ENCODE measurements at regions not wholly inside any gene's neighbourhood (a gene's known extent, or its start where the extent isn't known, plus 50 kb on each side); places are given as distances from the start of the nearest gene placed in this dataset.

DNA sequence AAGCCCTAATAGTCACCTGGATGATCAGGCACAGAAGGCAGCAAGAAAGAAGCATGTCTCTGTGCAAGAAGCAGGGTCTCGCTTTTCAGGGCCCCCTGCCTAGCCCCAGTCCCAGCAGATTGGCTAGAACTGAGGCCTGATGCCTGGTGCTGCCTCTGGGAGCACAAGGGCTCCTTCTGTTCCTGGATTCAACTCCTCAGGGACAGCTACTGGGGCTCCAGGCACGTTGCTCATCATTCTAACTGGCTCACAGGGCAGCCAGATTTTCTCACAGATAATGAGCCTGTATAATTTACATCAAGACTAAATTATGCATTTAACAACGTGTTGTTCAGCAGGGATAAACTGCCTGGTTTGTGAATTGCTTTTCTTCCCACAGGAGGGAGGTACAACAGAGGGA is 106.5 kb upstream of the PLXNC1 start:
- no peaks in the 10 kb centered on the region for H3K27me3 Mint-ChIP-seq
- H3K27ac Mint-ChIP-seq, result no peak overlapping the region
- no peak for DNase-seq (ENCODE audit: low spot score, unreplicated experiment)
- H3K4me3 Mint-ChIP-seq (ENCODE audit: low read depth), result no peak overlapping the region
- peaks cover 4% of the 10 kb centered on the region for H3K9me3 Mint-ChIP-seq (ENCODE audit: low read depth)
- H3K36me3 Mint-ChIP-seq (ENCODE audit: insufficient read depth), result no peaks in the 10 kb centered on the region
- peaks cover 2% of the 10 kb centered on the region for H3K4me1 Mint-ChIP-seq (ENCODE audit: low read depth)
- TF ChIP-seq, protein P1, sequence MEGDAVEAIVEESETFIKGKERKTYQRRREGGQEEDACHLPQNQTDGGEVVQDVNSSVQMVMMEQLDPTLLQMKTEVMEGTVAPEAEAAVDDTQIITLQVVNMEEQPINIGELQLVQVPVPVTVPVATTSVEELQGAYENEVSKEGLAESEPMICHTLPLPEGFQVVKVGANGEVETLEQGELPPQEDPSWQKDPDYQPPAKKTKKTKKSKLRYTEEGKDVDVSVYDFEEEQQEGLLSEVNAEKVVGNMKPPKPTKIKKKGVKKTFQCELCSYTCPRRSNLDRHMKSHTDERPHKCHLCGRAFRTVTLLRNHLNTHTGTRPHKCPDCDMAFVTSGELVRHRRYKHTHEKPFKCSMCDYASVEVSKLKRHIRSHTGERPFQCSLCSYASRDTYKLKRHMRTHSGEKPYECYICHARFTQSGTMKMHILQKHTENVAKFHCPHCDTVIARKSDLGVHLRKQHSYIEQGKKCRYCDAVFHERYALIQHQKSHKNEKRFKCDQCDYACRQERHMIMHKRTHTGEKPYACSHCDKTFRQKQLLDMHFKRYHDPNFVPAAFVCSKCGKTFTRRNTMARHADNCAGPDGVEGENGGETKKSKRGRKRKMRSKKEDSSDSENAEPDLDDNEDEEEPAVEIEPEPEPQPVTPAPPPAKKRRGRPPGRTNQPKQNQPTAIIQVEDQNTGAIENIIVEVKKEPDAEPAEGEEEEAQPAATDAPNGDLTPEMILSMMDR (IDR thresholded peaks at IDR 0.05; ENCODE audit: unreplicated experiment), result no peak

DNA sequence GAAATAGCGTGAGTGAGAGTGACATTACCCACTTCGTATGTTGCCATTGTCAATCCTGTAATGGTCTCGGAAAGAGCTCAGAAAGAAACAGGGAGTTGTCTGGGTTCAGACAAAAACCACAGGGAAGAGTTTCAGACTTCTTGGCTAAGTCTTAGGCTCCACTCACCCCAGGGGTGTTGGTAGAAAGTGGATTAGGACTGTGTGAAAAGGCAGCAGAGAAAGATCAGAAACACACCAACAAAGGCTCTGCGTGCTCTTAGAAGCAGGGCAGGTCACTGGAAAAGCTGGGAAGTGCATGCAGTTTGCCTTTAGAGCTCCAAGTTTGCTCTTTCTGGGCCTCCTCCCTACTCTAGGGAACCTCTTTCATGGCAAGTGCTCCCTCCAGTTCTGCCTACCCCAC is 106.1 kb upstream of the PLXNC1 start:
- H3K9me3 Mint-ChIP-seq (ENCODE audit: low read depth), result peaks cover 4% of the 10 kb centered on the region
- H3K4me3 Mint-ChIP-seq (ENCODE audit: low read depth), result no peak overlapping the region
- no peaks in the 10 kb centered on the region for H3K36me3 Mint-ChIP-seq (ENCODE audit: insufficient read depth)
- no peak overlapping the region for H3K27ac Mint-ChIP-seq
- H3K27me3 Mint-ChIP-seq, result no peaks in the 10 kb centered on the region
- peaks cover 2% of the 10 kb centered on the region for H3K4me1 Mint-ChIP-seq (ENCODE audit: low read depth)
- TF ChIP-seq, protein P1 (IDR thresholded peaks at IDR 0.05; ENCODE audit: unreplicated experiment), result no peak
- no peak for DNase-seq (ENCODE audit: low spot score, unreplicated experiment)

DNA sequence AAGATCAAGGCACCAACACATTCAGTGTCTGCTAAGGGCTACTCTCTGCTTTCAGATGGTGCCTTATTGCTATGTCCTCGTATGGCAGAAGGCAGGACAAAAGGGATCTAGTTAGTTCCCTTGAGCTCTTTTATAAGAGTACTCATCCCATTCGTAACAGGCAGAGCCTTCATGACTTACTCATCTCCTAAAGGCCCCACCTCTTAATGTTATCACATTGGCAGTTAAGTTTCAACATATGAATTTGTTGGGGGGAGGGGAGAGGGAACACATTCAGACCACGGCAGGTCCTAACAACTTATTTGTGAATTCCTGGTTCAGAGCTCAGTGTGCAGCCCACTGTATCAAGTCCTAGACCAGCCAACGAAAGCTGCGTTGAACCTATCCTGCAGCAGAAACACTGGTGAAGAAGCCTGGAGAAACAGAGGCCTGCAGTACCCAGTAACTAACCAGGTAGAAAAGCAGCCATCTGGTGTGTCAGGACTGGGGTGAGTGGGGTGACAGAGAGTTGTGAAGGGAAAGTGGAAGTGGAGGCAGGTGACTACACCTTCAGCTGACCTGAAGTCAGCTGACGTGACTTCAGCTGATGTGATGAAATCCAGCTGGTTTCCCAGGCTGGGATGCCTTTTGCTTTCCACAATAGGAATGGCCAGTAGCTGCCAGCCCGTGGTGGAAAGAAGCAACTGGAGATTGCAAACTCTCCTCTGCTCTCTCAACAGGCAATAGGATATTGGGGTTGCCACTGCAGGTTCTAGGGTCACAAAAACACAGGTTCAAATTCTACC is 101.6 kb upstream of the PLXNC1 start:
- TF ChIP-seq, protein P1 (IDR thresholded peaks at IDR 0.05; ENCODE audit: unreplicated experiment), result no peak
- Mint-ChIP-seq H3K27me3 (peaks cover 11% of the 10 kb centered on the region), H3K27ac (no peak overlapping the region), H3K4me1 (ENCODE audit: low read depth) (peaks cover 1% of the 10 kb centered on the region), H3K9me3 (ENCODE audit: low read depth) (peaks cover 4% of the 10 kb centered on the region), H3K4me3 (ENCODE audit: low read depth) (no peak overlapping the region), H3K36me3 (ENCODE audit: insufficient read depth) (no peaks in the 10 kb centered on the region)
- no peak for DNase-seq (ENCODE audit: low spot score, unreplicated experiment)

DNA sequence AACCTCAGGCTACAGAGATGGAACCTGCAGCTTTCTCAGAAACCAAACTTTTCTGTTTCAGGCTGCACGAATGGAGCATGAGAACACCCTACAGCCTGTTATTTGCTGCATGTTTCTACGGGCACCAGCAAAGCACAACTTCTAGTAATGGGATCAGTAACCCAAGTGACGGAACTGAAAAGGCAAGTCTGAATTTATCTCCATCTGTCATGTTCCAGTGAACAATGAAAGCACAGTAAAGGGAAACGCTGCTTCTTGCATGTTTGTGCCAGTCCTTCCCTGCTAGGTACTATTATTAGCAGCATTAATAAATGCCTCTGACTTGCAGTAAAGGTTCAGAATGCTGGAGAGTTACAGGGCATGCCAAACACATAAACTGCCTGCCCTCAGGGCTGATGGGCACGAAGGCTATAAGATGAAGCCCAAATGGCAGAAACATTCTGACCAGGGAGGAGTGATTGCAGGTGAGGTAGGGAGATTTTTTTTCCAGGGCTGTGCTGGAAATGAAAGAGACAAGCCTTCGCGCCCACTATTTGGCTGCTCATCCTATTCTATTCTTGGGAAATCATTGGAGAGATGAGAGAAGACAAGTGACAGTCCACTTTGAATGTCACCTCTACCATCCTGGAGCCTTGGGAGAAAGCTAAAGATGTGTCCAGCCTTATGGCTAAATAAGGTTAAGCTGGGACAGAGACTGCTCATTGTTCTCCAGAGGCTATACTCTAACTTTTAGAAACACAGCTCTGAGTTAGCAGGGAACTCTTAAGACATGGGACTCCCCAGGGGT is 100.4 kb upstream of the PLXNC1 start:
- DNase-seq (ENCODE audit: low spot score, unreplicated experiment), result no peak
- TF ChIP-seq, protein P1 (IDR thresholded peaks at IDR 0.05; ENCODE audit: unreplicated experiment), result no peak
- no peak overlapping the region for H3K27ac Mint-ChIP-seq
- H3K27me3 Mint-ChIP-seq, result peaks cover 11% of the 10 kb centered on the region
- H3K9me3 Mint-ChIP-seq (ENCODE audit: low read depth), result peaks cover 4% of the 10 kb centered on the region
- no peak overlapping the region for H3K4me3 Mint-ChIP-seq (ENCODE audit: low read depth)
- H3K4me1 Mint-ChIP-seq (ENCODE audit: low read depth), result peaks cover 1% of the 10 kb centered on the region
- no peaks in the 10 kb centered on the region for H3K36me3 Mint-ChIP-seq (ENCODE audit: insufficient read depth)

DNA sequence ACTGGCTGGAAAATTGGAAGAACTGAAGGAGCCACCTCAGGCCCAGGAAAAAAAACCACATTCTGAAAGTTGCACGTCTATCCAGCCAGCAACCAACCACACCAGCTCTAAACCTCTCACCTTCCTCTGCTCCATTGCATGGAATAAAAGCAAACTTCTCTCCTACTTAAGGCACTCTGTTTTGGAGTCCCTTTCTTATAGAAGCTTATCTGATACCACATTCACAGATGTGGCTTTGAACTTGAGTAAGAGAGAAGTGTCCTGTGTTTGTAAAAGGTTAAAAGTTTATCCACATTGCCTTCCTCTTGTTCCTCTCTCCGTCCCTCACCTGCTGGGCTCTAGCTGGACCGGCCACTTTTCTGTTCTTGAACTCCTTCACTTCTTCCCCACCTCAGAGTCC is 99.6 kb upstream of the PLXNC1 start:
- TF ChIP-seq, protein P1 (IDR thresholded peaks at IDR 0.05; ENCODE audit: unreplicated experiment), result no peak
- peaks cover 4% of the 10 kb centered on the region for H3K9me3 Mint-ChIP-seq (ENCODE audit: low read depth)
- peaks cover 1% of the 10 kb centered on the region for H3K4me1 Mint-ChIP-seq (ENCODE audit: low read depth)
- no peak overlapping the region for H3K4me3 Mint-ChIP-seq (ENCODE audit: low read depth)
- H3K36me3 Mint-ChIP-seq (ENCODE audit: insufficient read depth), result no peaks in the 10 kb centered on the region
- peak overlapping the region; percentile 30 for H3K27ac Mint-ChIP-seq
- H3K27me3 Mint-ChIP-seq, result peaks cover 11% of the 10 kb centered on the region
- DNase-seq (ENCODE audit: low spot score, unreplicated experiment), result no peak
